ENCODE measurements at regions not wholly inside any gene's neighbourhood (a gene's known extent, or its start where the extent isn't known, plus 50 kb on each side); places are given as distances from the start of the nearest gene placed in this dataset.

DNA sequence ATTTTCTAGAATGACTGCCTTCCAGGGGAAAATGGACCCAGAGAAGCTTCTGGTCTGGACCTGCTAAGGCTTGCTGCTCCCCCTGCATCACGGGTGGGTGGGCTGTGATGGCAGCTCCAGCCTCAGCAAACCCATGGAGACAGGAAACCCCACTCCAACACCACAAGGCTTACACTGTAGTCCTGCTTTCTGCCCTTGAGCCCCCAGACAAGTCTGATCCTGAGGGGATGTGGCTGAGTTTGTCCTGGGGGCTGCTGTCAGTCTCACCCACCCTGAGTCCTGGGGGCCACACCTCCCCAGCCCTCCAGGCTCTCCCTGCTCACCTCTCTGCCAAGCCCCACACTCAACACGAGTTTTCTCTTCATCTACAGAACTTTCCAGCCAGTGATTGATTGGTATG is 279.4 kb downstream of the EIPR1 start:
- Mint-ChIP-seq H3K4me3 (no peak overlapping the region), H3K9me3 (no peaks in the 10 kb centered on the region), H3K36me3 (no peaks in the 10 kb centered on the region), H3K27ac (no peak overlapping the region), H3K27me3 (no peaks in the 10 kb centered on the region), H3K4me1 (ENCODE audit: unreplicated experiment) (peaks cover 17% of the 10 kb centered on the region)
- TF ChIP-seq CTCF (conservative IDR thresholded peaks at IDR 0.05) = no peak
- DNase-seq (ENCODE audit: extremely low spot score, unreplicated experiment) = no peak

DNA sequence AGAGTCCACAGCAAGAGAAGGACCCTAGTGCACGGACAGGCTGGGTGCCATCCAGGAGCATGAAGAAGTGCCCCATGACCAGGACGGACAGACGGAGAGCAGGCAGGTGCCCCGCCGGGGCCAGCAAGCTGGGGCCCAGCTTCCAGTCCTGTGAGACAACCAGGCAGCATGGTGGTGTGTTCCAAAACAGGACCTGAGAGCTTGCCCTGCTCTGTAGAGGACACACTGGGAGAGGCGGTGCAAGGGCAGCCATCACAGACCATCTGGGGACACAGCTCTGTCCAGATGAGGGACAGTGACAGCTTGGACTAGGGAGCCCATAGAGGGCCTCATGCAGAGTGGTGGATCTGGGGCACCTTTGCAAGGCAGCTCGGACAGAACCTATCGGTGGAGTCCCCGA is 279.8 kb downstream of the EIPR1 start:
- H3K27me3 Mint-ChIP-seq = no peaks in the 10 kb centered on the region
- H3K4me1 Mint-ChIP-seq (ENCODE audit: unreplicated experiment) = peaks cover 17% of the 10 kb centered on the region
- H3K4me3 Mint-ChIP-seq = no peak overlapping the region
- TF ChIP-seq CTCF (conservative IDR thresholded peaks at IDR 0.05) = no peak
- no peaks in the 10 kb centered on the region for H3K36me3 Mint-ChIP-seq
- no peak overlapping the region for H3K27ac Mint-ChIP-seq
- no peak for DNase-seq (ENCODE audit: extremely low spot score, unreplicated experiment)
- no peaks in the 10 kb centered on the region for H3K9me3 Mint-ChIP-seq

DNA sequence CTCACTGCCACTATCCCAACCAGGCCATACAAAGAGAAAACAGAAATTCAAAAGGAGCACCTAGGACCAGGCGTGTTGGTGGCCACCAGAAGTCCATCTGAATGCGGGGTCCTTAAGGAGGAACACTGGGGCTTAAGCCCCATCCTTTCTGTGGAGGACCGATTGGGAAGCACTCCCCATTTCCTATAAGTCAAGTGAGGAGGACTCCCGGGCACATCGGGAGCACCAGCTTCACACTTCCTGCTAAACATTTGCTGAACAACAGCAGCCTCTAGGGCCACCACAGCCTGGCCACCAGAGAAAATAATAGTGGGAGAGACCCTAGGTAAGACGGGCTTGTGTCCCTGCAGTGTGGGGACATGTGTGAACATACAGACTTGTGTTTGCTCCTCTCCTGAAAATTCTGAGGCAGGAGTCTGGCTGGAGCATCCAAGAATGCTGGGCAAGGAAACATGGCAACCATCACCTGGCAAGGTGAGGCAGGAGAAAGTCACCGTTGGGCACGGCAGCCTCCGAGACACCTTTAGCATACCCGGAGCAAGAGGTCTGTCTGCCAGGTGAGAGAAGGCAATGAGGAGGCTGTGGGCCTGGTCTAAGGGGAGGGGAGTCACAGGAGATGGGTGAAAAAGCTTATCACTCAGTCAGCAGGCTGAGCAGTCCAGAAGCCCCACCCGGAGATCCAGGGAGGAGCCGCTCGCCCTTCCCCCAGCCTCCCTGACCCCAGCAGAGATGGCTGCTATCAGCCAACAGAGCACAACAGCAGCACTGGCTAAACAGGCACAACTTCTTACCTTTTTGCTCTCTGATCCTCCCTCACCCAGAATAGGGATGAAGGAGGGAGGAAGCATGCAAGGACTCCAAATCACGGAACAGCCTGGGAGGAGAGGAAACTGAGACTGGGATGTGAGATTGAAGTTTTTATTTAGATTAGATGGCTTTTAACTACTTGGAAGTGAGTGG is 282.3 kb downstream of the EIPR1 start:
- H3K9me3 Mint-ChIP-seq = no peaks in the 10 kb centered on the region
- no peak for DNase-seq (ENCODE audit: extremely low spot score, unreplicated experiment)
- TF ChIP-seq CTCF (conservative IDR thresholded peaks at IDR 0.05) = no peak
- no peaks in the 10 kb centered on the region for H3K27me3 Mint-ChIP-seq
- H3K4me3 Mint-ChIP-seq = no peak overlapping the region
- no peak overlapping the region for H3K27ac Mint-ChIP-seq
- peaks cover 5% of the 10 kb centered on the region for H3K4me1 Mint-ChIP-seq (ENCODE audit: unreplicated experiment)
- no peaks in the 10 kb centered on the region for H3K36me3 Mint-ChIP-seq

DNA sequence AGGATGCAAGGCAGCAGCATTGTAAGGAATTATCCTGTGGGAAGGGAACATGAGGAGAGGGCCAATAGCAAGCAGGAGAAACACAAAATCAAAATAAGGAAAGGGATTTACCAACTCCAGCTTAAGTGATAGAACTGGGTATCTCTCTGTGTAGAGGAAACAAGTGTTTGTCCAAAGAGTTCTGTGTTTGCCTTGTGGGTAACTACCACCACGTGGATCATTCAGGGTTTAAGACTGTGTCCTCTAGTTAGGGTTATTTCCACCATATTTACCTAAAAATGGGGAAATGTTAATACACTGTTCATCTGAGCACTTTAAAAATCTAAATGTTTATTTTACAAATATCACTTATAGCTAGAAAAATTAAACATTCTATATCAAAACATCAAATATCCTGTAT is 283.3 kb downstream of the EIPR1 start:
- Mint-ChIP-seq H3K27ac (no peak overlapping the region), H3K4me1 (ENCODE audit: unreplicated experiment) (peaks cover 5% of the 10 kb centered on the region), H3K4me3 (no peak overlapping the region), H3K36me3 (no peaks in the 10 kb centered on the region), H3K27me3 (no peaks in the 10 kb centered on the region), H3K9me3 (no peaks in the 10 kb centered on the region)
- no peak for TF ChIP-seq CTCF (conservative IDR thresholded peaks at IDR 0.05)
- no peak for DNase-seq (ENCODE audit: extremely low spot score, unreplicated experiment)

DNA sequence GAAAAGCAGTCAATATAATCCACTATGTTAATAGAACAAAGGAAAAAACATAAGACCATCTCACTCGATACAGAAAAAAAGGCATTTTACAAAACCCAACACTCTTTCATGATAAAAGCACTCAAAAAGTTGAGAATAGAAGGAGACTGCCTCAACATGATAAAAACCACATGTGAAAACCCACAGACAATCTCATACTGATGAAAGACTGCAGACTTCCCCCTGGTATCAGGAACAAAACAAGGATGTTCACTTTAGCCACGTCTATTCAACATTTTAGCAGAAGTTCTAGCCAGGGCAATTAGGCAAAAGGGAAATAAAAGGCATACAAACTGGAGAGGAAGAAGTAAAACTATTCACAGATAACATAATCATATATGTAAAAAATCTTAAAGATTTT is 285.9 kb downstream of the EIPR1 start:
- Mint-ChIP-seq H3K4me1 (ENCODE audit: unreplicated experiment) (peaks cover 5% of the 10 kb centered on the region), H3K27ac (no peak overlapping the region), H3K9me3 (no peaks in the 10 kb centered on the region), H3K27me3 (no peaks in the 10 kb centered on the region), H3K36me3 (no peaks in the 10 kb centered on the region), H3K4me3 (no peak overlapping the region)
- no peak for TF ChIP-seq CTCF (conservative IDR thresholded peaks at IDR 0.05)
- DNase-seq (ENCODE audit: extremely low spot score, unreplicated experiment) = no peak
